Stimulated activated CD8-positive, alpha-beta memory T cell treated with anti-CD3 and anti-CD28 coated beads, Interleukin-12 subunit alpha, Interleukin-12 subunit beta, amount 100 ng/mL, for 24 hours (primary cell): ENCODE measurements at regions not wholly inside any gene's neighbourhood (a gene's known extent, or its start where the extent isn't known, plus 50 kb on each side); places are given as distances from the start of the nearest gene placed in this dataset.
"Not testable (repeated sequence)": the region's sequence is repeated elsewhere in the genome, so short reads cannot be mapped to it uniquely, and the experiment has no call there.

Experiments
- DNase-seq: peaks from one replicate; pipeline ENCODE4 v3.0.0-alpha.2; 2020; ENCODE audit errors: extremely low read depth

DNA sequence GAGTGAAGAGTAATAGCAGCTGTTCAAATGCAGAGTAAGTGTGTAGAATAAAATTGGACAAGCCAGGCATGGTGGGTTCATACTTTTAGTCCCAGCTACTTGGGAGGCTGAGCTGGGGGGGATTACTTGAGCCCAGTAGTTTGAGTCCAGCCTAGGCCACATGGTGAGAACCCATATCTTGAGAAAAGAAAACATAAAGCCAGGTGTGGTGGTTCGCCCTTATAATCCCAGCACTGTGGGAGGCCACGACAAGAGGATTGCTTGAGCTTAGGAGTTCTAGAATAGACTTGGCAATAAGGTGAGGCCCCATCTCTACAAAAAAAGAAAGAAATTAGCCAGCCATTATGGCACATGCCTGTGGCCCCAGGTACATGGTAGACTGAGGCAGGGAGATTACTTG lies 1241.1 kb downstream of the UQCRFS1 start:
- no peak for DNase-seq

DNA sequence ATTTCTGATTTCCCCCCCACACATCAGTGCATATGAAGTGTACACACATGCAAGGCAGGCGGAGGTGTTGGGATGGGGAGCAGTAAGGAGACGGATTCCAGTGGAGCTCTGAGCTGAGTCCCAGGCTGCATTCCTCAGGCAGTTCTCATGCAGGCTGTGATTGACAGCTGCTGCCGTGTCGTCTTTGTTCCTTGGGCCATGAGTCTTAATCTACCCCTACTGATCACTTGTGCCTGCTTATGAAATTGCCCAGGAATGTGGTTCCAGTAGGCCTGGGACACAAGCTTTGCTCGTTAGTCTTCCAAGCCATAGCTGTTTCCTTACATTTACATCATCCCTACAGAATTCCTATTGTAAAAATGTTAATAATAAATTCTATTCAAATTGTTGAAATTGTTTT lies 1241.9 kb downstream of the UQCRFS1 start:
- no peak for DNase-seq

DNA sequence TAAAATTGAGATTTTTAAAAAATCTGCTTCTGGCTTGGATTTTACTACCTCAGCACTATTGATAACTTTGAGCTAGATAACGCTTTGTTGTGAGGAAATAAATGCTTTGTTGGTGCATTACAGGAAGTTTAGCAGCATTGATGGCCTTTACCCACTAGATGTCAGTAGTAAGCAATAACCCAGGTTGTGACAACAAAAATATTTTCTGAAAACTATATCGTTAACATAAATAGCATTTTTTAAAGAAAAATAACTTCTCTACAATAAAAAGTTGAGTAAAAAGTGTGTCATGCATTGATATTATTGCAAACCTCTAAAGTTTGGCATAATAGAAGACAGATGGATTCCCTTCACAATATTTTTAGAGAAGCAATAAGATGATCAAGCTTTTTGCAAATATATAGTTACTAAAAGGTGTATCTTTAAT lies 1246.5 kb downstream of the UQCRFS1 start:
- no peak for DNase-seq

DNA sequence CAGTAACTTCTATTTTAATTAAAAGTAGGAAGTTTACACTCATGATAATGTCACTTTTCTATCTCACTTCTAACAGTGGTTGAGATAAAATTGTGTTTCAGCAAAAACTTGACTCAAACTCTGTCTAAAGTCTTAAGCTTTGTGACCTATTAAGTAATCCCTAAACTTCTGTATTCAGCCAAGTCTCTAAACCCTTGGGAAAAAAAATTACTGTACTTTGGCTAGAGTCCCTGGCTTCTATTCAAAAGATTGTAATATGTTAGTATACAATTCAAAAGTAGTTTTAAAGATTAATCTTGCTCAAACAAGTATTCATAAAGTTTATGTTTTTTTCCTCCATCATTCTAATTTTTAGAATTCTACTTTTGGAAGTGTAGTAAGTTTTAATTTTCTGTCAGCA lies 1248.8 kb downstream of the UQCRFS1 start:
- DNase-seq = no peak

DNA sequence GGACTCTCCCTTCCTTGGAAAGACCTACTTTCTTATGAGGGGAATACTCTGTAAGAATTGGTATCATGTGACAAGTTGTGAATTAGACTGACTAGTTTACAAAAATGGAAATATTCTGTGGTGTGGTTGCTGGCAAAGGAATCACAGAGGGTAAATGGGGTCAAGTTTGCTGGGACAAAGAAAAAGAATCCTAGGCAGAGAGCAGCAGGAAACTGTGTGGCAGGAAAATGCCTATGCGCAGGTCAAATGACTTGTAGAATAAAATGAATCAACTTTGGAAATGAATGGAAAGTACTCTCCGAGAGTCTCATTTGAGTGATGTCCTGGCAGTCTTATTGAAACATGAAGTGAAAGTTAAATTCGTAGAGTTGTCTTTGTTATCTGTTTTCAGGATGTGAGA lies 1250.7 kb downstream of the UQCRFS1 start:
- DNase-seq = no peak

DNA sequence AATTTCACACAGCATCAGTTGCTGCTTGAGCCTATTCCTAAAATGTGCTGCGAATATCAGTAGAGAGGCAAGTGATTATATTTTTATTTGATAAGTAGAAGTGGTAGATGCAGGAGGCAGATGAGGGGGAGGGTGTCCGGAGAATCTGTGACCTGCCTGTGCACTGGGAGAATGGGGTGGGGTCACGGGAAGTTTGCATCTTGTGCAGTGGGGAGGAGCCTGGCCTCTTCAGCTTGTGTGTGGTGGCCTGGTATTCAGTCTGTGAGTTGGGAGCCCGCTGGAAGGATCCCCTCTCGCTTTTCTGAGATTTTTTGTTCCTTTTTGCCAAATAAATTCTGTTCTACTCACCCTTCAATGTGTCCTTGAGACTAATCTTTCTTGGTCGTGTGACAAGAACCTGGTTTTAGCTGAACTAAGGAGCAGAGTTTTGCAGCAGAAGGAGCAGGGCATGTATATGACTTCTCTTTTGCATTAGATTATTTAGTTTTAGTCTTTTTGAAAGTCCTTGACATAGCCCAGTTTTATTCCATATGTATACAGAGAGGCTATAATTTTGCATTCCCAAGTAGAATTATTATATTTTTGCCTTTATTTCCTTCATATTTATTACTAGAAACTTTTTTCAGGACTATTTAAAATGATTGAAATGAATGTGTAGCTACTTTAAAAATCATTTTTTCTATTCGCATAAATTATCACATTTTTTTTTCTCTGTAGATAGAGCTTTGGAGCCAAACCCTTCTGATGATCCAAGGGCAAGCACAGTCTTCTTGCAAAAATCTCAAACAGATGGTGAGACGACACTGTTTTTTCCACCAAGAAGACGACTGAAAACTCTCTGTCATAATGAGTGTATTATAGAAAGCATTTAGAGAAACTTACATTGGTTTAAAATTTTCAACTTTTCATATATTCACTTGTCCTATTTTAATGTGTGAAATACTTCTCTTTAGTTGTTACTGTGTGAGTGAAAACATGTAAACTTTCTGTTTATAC lies 1257.2 kb downstream of the UQCRFS1 start:
- DNase-seq = no peak

DNA sequence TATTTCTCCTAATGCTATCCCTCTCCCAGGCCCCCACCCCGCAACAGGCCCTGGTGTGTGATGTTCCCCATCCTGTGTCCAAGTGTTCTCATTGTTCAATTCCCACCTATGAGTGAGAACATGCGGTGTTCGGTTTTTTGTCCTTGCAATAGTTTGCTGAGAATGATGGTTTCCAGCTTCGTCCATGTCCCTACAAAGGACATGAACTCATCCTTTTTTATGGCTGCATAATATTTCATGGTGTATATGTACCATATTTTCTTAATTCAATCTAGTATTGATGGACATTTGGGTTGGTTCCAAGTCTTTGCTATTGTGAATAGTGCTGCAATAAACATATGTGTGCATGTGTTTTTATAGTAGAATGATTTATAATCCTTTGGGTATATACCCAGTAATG lies 1270.3 kb downstream of the UQCRFS1 start:
- DNase-seq = not testable (repeated sequence)

DNA sequence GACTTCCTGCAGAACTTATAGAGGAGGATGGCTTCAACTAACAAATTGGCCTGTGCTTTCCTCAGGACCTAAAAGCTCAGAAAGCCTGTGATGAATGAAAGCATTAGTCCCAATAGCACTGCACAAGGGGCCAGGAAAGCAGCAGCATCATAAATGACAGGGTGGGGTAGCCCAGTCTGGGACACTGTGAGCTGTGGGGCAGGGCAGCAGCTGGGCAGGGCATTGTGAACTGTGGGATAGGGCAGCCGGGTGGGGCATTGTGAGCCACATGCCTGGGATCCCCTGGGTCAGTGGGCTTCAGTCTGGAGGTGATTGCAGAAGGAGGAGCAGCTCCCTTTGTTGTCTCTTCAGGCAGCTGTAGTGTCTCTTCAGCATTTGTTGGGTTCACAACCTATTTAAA lies 1276.8 kb downstream of the UQCRFS1 start:
- DNase-seq = no peak

DNA sequence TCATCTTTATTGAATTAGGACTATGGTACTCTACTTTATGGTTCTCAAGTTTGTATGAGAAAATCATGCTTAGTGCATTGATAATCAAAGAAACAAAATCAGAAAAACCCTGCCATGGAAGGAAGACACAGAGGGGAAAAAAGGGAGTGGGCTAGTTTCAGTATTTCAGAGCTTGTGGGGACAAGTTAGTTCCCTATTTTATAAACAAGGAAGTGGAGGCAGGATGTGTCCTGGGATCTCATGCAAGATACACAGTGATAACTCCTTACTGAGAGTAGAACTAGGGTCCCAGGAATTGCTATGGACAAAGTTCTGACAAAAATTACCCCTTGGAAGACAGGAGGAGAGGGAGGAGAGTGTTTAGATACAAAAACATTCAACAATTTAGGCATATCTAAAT lies 1277.3 kb downstream of the UQCRFS1 start:
- no peak for DNase-seq

DNA sequence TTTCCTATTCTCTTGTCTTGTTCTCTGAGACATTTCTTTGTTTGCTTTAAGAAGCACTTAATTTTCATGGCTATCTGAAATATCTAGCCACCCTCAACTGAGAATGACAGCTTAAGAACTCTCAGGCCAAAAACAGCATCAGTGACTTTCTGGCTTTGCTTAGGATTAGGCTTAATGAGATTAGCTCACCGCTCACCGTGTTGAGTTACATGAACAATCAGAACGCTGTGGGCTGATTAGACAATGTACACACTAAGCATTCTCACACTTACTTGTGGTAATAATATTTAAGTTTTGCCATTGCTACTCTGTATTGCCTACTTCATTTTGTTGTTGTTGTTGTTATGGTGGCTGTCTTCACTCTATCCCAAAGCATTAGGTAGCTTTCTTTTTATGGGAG lies 1283.6 kb downstream of the UQCRFS1 start:
- no peak for DNase-seq

DNA sequence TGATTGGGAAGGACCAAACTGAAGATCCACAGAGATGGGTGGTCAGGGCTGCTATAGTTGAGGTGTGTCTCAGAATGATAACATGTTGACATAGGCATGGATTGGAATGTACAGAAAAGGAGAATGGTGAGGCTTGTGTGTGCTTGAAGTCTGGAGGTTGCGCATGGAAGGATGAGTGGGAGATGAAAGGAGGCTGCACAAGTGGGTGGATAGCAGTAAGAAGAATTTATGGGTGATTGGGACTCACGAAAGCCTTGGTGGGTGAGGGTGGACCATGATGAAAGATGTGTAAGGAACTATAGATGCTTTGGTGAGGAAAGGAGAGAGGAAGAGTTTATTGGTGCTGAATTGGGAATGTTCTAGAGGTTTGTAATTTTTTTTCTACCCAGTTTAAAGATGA lies 1287.7 kb downstream of the UQCRFS1 start:
- no peak for DNase-seq

DNA sequence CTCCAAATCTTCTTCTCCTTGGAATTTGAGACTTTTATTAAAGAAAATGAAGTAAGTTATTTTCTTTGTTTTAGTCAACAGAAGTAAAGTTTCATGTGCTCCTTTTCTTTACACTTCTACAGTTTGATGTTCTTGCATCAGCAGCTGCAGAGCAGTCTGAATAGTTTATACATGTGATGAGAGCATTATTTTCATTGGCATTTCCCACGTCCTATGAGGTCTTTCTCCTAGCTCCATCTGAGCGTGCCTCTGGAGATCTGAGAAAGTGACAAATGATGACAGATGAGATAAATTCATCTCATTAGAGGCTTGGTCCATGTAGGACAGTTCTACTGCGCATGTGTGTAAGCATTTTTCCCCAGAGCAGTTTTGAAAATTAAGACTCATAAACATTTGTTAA lies 1290.0 kb downstream of the UQCRFS1 start:
- no peak for DNase-seq

DNA sequence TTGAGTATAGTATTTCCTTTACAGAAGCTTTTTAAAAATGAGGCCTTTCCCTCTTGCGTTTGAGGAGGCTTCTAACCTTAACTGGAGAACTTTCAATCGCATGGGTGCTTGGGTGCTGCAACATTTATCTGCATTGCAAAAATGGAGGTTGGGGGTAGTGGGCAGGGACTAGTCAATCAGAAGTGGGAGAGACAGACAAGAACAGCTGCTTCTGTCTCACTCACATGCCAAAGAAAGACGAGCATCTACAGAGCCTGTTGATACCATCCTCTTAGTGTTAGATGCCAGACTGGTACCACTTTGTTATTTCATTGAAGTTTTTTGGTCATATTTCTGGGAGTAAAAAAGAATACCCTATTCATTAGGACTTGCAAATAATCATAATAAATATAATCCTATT lies 1292.2 kb downstream of the UQCRFS1 start:
- DNase-seq = no peak

DNA sequence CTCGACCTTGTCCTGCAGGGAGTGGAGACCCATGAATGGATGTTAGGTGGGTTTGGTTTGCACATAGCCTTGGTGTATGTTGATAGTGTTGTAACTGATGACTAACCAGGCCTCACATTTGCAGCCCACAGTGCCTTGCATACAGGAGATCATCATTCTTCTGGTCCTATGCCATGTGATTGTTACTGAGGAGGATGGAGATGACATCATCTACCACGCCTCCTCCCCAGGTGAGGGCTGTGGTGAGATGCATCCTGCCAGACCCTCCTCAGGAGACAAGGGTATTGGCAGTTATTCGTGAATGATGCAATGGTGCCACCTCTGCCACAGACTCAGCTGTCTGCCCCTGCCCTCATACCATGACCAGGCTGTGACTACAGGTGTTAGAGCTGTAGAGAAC lies 1294.1 kb downstream of the UQCRFS1 start:
- no peak for DNase-seq

DNA sequence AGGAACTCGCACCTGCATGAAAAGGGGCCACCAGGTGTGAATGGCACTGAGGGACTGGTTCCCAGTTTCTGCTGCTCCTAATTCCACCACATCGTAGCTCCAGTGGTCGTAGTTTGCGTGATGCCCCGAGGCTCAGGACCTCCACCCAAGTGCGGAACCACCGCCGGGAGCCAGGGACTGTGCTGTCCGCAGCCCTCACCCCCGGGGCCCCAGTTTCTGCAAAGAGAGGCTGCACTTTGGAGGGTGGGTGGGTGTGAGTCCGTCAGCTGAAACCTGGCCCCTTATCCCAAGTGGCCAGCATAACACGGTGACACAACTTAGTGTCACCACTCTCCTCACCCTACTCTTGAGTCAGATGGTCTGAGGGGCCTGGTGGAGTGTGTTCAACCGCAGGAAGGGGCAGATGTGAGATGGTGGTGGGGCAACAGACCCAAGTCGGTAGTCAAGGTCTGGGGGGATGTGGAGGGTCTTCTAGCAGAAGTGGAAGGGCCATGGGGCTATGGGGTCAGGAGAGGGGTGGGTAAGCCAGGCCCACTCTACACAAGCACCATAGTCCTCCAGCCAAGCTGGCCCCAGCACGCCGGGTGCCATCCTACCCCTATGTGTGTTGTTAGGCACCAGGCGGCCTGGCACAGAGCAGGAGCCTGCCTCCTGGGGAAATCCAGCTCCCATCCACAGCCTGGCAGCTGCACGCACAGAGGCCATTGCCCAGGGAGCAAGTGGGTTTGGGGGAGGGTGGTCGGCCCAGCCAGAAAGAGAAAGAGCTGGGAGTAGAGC lies 1301.6 kb downstream of the UQCRFS1 start:
- DNase-seq = no peak

DNA sequence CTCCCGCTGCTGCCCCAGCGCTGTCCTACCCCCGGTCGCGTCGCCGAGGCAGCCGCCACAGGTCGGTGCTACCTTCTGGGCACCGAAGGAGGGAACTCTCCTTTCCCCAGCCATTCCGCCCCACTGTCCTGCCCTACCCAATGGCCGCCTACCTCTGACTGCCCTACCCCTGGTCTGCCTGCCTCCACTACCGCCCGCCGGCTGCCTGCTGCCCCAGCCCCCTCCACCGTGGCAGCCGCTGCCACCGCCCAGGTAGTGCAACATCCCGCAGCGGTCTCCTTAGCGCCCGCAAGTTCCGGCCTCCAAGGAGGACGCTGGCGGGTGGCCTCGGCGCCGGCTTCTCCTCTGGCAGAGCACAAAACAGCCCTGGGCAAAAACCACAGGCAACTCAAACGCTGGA lies 1303.1 kb downstream of the UQCRFS1 start:
- no peak for DNase-seq

DNA sequence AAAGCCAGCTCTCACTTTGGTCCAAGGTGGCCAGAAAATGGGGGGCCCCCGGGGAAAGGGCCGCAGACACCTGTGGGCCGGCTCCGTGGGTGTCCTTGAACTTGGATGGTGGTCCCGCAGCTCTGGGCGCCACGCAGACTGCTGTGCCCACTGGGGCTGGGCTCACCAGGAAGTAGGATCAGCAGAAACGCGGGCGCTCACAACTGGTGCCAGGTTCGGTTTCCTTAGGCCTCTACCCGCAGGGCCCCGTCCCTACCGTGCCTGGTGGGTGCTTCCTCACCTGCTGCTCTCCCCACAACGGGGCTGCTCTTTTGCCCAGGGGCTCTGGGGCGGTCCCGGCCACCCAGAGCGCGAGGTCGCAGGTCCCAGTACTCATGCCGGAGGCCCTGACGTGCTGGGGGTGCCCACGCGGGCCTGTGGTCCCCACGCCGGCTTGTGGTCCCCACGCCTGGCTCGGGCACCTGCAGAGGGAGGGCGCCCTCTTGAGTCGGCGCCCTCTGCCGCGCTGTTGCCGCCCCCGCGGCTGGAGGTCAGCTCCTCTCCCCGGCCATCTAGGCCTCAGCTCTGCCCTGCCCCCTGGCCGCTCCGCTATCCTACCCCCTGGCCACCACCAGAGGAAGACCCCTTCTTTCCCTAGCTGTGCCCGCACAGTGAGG lies 1303.6 kb downstream of the UQCRFS1 start:
- DNase-seq = no peak

DNA sequence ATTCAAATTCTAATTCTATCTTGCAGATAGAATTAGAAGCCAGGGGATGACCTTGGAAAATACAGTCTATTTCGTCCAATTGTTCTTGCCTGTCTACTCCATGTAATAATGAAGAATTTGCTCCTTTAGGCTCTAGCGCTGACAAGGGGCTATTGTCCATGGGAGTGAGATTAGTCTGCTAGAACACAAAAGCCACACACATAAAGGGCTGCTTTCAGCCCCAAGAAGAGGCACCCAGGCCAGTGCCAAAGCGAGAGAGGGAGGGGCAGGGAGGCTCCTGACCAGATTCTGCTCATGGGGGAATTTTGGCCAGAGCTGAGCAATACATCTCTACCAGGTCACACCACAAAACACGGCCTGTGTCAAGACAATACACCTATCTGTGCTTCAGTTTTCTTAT lies 1306.9 kb downstream of the UQCRFS1 start:
- DNase-seq = no peak

DNA sequence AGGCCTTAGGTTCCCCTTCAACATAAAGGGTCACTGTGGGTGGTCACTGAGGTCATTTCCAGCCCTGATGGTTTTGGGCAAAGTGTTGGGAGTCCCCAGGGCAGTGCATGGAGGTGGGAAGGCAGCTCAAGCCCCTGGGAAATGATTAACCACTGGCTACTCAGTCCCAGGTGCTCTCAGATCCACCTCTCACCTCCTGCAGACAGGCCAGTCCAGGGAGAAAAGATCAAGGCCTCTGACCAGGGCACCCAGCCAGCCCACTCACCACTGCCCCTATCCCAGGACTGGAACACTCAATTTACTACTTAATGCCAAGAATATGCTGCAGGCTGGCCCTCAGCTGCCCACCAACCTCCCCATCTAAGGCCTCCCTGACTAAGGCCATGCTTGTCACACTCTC lies 1307.9 kb downstream of the UQCRFS1 start:
- no peak for DNase-seq

DNA sequence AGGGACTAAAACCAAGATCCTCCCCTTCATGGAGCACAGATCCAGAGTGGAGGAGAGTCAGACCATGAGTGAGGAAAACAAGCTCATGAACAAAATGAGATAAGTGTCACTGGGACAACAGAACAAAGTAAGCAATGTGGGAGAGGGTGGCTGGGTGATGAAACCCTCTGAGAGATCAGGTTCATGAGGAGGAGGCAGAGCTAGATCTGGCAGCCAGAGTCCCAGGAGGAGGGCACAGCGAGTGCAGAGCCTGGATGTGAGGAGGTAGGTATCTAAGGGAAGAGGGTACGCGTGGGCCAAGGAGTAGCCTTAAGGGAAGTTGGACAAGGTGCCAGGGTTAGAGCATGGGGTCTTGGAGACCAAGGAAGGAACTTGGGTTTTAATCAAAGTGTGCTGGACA lies 1311.9 kb downstream of the UQCRFS1 start:
- DNase-seq = no peak

DNA sequence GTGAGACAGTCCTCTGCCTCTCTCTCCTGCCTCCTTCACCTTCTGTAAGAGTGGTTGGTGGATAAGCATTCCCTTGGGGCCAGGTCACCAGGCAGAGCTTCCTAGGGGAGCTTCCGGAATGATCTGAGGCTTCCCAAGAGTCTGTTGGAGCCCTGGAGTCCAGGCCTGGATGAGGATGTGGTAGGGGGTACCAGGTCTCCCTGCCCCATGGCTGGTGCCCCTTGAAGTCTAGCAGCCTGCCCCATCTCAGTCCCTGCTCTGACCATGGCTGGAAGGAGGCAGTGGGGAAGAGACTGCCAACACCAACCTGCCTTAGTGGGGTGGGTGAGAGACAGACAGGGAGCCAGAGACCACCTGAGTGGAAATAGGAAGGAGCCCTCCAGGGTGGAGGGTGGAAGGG lies 1316.9 kb downstream of the UQCRFS1 start:
- DNase-seq = no peak
